Omental fat pad (tissue), 3 donors: ENCODE measurements at regions not wholly inside any gene's neighbourhood (a gene's known extent, or its start where the extent isn't known, plus 50 kb on each side); places are given as distances from the start of the nearest gene placed in this dataset.

ENCODE experiments used
- ATAC-seq: fragments of 150-250 bp; one replicate; pipeline ENCODE4 v1.9.1; 2016; ENCODE audit warnings: mild to moderate bottlenecking, moderate library complexity; ENCODE audit not compliant: low FRiP score
- DNase-seq: peaks from one replicate; pipeline ENCODE4 v3.0.0-alpha.2; 2019; ENCODE audit warnings: low spot score
- CTCF ChIP-seq, 3 donors: fragments of 450-650 bp; IDR thresholded peaks; one replicate each; pipeline ENCODE4 v1.5.1; 2016 to 2017; ENCODE audit warnings: antibody characterized with exemption in 3 of 3, mild to moderate bottlenecking in 3 of 3, moderate library complexity in 2 of 3

DNA sequence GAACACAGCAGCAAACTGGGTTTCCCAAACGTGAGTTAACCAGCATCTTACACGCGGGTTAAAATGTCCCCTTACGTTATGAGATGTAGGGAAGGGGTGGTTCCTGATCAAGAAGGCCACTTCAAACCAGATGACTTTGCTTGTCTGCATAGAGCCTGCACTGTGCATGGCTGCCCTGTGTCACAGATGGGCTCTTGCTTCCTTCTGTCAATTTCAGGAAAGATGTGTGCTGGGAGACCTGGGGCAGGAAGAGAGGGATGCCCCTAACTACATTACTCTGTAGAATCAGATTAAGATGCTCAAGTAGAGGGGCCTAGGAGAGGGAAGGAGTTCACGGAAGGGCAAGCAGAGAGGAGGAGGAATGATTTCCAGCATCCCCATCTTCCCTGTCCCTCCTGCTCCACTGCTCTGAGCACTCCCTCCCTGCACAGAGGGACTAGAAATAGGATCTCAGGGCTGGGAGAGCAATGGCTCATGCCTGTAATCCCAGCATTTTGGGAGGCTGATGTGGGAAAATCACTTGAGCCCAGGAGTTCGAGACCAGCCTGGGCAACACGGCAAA lies 63.5 kb upstream of the ZMYND8 start:
- no peak for TF ChIP-seq CTCF (IDR thresholded peaks at IDR 0.05)
- no peak for ATAC-seq
- no peak for DNase-seq

- DNase-seq (no peak), ATAC-seq (no peak)
- TF ChIP-seq CTCF (IDR thresholded peaks at IDR 0.05), result no peak
These were observed 64.6 kb upstream of the ZMYND8 start for GRCh38 chr20:47421076-47421475.

- ATAC-seq (no peak), DNase-seq (no peak)
- no peak for TF ChIP-seq CTCF (IDR thresholded peaks at IDR 0.05)
These were observed 67.1 kb upstream of the ZMYND8 start for GRCh38 chr20:47423586-47423985.

DNA sequence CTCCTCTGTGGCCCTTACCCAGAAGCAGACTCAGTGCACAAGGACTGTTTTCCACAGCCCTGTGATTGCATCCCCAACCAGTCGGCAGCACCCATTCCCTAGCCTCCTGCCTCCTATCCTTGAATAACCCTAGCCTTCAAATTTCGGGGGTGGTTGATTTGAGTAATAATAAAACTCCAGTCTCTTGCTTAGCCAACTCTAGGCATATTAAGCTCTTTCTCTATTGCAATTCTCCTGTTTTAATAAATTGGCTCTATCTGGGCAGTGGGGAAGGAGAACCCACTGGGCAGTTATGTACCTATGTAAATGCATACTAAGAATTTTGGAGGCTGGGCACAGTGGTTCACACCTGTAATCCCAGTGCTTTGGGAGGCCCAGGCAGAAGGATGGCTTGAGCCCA lies 70.6 kb upstream of the ZMYND8 start:
- TF ChIP-seq CTCF (IDR thresholded peaks at IDR 0.05), result no peak
- DNase-seq, result no peak
- ATAC-seq, result no peak

GRCh38 chr20:47427746-47428145 lies 71.2 kb upstream of the ZMYND8 start:
- DNase-seq, result no peak
- ATAC-seq, result no peak

GRCh38 chr20:47428164-47428563 lies 71.7 kb upstream of the ZMYND8 start:
- no peak for TF ChIP-seq CTCF (IDR thresholded peaks at IDR 0.05)
- ATAC-seq, result no peak
- no peak for DNase-seq

More at GRCh38 chr20:47427746-47428145, 71.2 kb upstream of the ZMYND8 start:
- TF ChIP-seq CTCF (IDR thresholded peaks at IDR 0.05), result no peak

- DNase-seq, result no peak
- TF ChIP-seq CTCF (IDR thresholded peaks at IDR 0.05), result no peak
- ATAC-seq, result no peak
These were observed 72.4 kb upstream of the ZMYND8 start for GRCh38 chr20:47428851-47429336.
